ACHN (cell line): ENCODE measurements at regions not wholly inside any gene's neighbourhood (a gene's known extent, or its start where the extent isn't known, plus 50 kb on each side); places are given as distances from the start of the nearest gene placed in this dataset.
"Not testable (repeated sequence)": the region's sequence is repeated elsewhere in the genome, so short reads cannot be mapped to it uniquely, and the experiment has no call there.

Source experiments
- DNase-seq: peaks from one replicate; pipeline ENCODE4 v3.0.0-alpha.2; 2015
- in situ Hi-C: cut with HindIII; loops from 2 replicates; pipeline ENCODE4 v1.10.0; 2017; ENCODE audit warnings: low sequenced_read_pairs, low pct_ligation_motif_present, low pct_unique_long_range_greater_than_20kb

GRCh38 chr2:142467321-142467720, 336.5 kb upstream of the LRP1B start:
- no peak for DNase-seq
- in situ Hi-C loops, result no loop called here

DNA sequence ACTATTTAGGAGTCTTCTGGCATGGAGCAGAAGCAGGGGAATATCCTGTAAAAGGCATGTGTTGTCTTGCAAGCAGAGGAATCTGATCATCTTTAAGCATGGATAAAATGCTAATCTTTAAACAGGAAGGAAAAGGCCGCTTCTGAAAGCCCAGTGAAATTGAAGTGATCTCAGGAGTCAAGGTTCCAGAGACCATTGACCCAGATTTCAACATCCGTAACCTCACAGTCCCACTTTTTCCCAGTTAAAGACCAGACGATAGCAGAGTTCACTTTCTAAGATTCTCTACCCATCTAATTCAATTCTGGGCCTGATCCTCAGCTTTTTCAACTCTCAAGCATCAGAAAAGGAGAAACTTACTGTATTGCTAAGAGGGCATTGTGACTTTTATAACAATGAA, 332.2 kb upstream of the LRP1B start:
- no peak for DNase-seq
- in situ Hi-C loops, result no loop called here

GRCh38 chr2:142462306-142462705, 331.5 kb upstream of the LRP1B start:
- in situ Hi-C loops, result no loop called here
- DNase-seq, result no peak

GRCh38 chr2:142445551-142446072, 314.8 kb upstream of the LRP1B start:
- in situ Hi-C loops, result no loop called here
- DNase-seq, result no peak

GRCh38 chr2:142445023-142445422, 314.2 kb upstream of the LRP1B start:
- in situ Hi-C loops, result no loop called here
- DNase-seq, result no peak

DNA sequence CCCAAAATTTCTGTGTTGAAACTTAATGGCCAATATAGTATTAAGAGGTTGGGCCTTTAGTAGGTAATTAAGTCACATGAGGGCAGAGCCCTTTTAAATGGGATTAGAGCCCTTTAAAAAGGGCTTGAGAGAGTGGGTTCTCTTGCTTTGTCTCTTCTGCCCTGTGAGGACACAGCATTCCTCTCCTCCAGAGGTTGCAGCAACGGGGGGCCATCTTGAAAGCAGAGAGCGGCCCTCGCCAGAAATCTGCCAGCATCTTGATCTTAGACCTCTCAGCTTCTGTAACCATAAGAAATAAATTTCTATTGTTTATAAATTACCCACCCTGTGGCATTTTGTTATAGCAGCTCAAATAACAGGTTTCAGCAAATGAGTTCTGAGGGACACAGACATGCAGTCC, 305.0 kb upstream of the LRP1B start:
- in situ Hi-C loops, result no loop called here
- no peak for DNase-seq

GRCh38 chr2:142426064-142426463, 295.2 kb upstream of the LRP1B start:
- in situ Hi-C loops, result no loop called here
- DNase-seq, result no peak

GRCh38 chr2:142425551-142425950, 294.7 kb upstream of the LRP1B start:
- DNase-seq, result no peak
- in situ Hi-C loops, result no loop called here

DNA sequence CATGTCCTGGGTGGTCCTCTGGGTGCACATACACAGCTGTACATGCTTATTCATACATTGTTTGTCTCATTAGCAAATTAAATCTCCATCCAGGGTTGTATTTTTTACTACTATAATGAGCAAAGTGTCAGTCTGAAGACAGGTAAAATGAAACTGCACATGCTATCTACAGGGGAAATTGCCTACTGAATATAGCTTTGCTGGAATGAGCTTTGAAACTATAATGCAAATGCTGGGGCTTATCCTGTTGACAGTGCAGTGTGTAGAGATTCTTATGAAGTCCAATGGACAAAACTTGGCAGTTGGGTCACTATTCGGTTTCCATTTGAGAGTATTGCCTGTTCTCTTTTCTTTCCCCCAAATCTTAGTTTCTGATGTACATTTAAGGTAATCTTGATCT, 292.8 kb upstream of the LRP1B start:
- in situ Hi-C loops, result no loop called here
- no peak for DNase-seq

DNA sequence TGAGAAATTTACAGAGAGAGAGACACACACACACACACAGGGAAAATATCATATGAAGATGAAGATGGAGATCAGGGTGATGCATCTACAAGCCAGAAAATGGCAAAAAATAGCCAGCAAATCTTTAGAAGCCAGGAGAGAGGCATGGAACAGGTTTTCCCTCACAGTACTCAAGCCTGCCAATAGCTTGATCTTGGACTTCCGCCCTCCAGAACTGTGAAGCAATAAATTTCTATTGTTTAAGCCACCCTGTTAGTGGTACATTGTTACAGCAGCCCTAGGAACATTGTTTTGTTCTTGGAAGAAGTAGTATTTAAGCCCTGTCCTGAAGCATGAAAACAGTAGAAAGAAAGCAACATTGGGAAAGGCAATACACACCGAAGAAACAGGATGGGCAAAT, 292.0 kb upstream of the LRP1B start:
- no peak for DNase-seq
- in situ Hi-C loops, result no loop called here

DNA sequence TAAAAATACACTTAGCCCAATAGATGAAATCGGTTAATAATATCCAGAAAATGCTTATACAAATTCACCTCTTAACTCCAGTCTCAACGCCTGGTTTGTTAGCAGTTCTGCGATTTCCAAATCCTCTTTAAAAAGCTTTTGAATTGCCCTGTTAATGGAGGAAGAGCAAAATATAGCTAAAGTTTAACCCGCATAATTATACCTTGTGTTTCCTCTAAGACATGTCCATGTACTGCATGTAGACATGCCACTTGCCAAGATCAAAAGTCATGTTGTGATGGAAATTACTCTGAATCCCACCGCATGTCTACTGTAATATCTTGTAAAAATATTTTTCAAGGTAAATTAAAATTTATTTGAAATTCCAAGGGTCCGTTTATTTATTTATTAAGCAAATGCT, 291.2 kb upstream of the LRP1B start:
- in situ Hi-C loops, result no loop called here
- no peak for DNase-seq

DNA sequence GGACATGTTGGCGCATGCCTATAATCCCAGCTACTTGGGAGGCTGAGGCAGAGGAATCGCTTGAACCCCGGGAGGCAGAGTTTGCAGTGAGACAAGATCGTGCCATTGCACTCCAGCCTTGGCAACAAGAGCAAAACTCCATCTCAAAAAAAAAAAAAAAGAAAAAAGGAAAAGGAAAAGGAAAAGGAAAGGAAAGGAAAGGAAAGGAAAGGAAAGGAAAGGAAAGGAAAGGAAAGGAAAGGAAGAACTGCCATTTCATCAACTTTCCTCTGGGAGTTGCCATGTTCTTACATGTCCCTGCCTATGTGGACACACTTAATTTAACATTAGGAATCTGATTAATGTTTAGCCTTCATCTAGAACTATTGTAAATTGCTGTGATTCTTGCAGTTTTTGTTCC, 287.9 kb upstream of the LRP1B start:
- in situ Hi-C loops, result not testable (repeated sequence)

GRCh38 chr2:142416996-142417395, 286.2 kb upstream of the LRP1B start:
- in situ Hi-C loops, result no loop called here
- DNase-seq, result no peak

More for the DNA sequence above, 287.9 kb upstream of the LRP1B start:
- DNase-seq, result not testable (repeated sequence)

GRCh38 chr2:142415461-142415860, 284.6 kb upstream of the LRP1B start:
- in situ Hi-C loops, result no loop called here
- no peak for DNase-seq

DNA sequence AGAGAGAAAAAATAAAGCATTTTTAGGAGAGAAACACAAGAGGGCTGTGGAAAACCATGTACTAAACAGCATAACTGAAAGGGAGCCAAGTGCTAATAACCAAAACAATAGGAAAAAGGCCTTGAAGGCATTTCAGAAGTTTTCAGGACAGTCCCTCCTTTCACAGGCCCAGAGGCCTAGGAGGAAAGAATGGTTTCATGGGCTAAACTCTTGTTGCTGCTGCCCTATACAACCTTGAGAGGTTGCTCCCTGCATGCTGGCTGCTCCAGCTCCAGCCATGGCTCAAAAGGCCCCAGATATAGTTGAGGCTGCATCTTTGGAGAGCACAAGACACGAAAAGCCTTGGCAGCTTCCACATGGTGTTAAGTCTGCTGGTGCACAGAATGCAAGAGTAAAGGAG, 267.4 kb upstream of the LRP1B start:
- DNase-seq, result no peak
- in situ Hi-C loops, result no loop called here

GRCh38 chr2:142395291-142395690, 264.5 kb upstream of the LRP1B start:
- no peak for DNase-seq
- in situ Hi-C loops, result no loop called here

GRCh38 chr2:142380372-142380771, 249.6 kb upstream of the LRP1B start:
- no peak for DNase-seq

DNA sequence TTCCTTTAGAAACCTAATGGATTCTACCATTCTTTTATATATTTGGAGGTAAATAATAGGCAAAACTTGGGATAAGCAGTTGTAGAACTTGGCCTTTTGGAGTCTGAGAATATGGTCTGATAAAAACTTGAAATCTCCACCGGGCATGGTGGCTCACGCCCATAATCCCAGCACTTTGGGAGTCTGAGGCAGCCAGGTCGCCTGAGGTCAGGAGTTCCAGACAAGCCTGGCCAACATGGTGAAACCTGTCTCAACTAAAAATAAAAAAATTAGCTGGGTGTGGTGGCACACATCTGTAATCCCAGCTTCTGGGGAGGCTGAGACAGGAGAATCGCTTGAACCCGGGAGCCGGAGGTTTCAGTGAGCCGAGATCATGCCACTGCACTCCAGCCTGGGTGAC, 231.3 kb upstream of the LRP1B start:
- in situ Hi-C loops, DNase-seq: not testable (repeated sequence)

More at GRCh38 chr2:142380372-142380771, 249.6 kb upstream of the LRP1B start:
- in situ Hi-C loops, result no loop called here

GRCh38 chr2:142347751-142348150, 216.9 kb upstream of the LRP1B start:
- in situ Hi-C loops, result no loop called here
- no peak for DNase-seq

- in situ Hi-C loops, result no loop called here
- no peak for DNase-seq
Observed at GRCh38 chr2:142339261-142339660, 208.4 kb upstream of the LRP1B start.

DNA sequence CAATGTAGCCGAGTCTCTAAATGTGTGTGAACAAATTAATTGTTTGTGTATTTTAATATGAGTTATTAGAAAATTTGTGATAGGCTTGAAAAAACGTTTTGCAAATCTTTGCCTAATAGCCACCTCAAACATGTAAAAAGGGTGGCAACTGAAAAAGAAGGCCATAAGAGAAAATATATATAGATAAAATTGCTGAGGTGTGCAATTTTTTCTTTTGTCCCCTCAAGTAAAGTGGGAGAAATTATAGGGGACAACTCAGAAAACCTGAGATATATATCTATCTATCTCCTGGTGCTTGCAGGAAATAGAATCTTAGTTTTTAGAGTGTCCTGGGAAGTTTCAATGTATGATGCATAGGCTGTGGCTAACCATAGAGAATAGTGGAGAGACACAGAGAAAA, 201.4 kb upstream of the LRP1B start:
- in situ Hi-C loops, result no loop called here
- no peak for DNase-seq
